ENCODE measurements at regions not wholly inside any gene's neighbourhood (a gene's known extent, or its start where the extent isn't known, plus 50 kb on each side); places are given as distances from the start of the nearest gene placed in this dataset.

DNA sequence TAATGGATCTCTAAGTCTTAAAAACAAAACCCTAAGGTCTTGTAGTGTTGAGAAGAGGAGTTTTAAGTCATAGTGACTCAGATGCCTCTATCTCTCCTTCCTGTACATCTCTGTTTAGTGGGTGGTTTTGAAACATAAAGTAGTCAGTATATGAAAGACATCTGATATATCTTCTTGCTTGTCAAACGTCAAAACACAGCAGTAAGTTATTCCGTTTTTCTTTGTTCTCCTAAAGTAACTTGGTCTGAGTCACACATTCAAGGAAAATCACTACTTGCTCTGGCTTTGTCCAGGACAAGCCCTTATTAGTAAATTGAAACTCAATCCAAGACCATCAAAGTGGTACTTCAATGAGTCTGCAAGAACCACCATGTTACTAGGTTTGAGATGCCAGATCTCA, 1172.5 kb downstream of the BCL11B start:
- Histone ChIP-seq H3K27ac (ENCODE audit: poor library complexity, severe bottlenecking) (no peak overlapping the region), H3K36me3 (ENCODE audit: low read depth) (no peaks in the 10 kb centered on the region), H3K27me3 (ENCODE audit: insufficient read depth, poor library complexity, severe bottlenecking) (no peaks in the 10 kb centered on the region), H3K4me1 (ENCODE audit: insufficient read depth, poor library complexity, severe bottlenecking) (no peaks in the 10 kb centered on the region), H3K9me3 (ENCODE audit: severe bottlenecking) (no peaks in the 10 kb centered on the region), H3K4me3 (ENCODE audit: severe bottlenecking) (no peak overlapping the region)
- TF ChIP-seq, protein P1, sequence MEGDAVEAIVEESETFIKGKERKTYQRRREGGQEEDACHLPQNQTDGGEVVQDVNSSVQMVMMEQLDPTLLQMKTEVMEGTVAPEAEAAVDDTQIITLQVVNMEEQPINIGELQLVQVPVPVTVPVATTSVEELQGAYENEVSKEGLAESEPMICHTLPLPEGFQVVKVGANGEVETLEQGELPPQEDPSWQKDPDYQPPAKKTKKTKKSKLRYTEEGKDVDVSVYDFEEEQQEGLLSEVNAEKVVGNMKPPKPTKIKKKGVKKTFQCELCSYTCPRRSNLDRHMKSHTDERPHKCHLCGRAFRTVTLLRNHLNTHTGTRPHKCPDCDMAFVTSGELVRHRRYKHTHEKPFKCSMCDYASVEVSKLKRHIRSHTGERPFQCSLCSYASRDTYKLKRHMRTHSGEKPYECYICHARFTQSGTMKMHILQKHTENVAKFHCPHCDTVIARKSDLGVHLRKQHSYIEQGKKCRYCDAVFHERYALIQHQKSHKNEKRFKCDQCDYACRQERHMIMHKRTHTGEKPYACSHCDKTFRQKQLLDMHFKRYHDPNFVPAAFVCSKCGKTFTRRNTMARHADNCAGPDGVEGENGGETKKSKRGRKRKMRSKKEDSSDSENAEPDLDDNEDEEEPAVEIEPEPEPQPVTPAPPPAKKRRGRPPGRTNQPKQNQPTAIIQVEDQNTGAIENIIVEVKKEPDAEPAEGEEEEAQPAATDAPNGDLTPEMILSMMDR (IDR thresholded peaks at IDR 0.05; ENCODE audit: poor library complexity, severe bottlenecking), result no peak
- ATAC-seq (ENCODE audit: low read depth), result peak; percentile 85
- DNase-seq (ENCODE audit: low spot score), result no peak

DNA sequence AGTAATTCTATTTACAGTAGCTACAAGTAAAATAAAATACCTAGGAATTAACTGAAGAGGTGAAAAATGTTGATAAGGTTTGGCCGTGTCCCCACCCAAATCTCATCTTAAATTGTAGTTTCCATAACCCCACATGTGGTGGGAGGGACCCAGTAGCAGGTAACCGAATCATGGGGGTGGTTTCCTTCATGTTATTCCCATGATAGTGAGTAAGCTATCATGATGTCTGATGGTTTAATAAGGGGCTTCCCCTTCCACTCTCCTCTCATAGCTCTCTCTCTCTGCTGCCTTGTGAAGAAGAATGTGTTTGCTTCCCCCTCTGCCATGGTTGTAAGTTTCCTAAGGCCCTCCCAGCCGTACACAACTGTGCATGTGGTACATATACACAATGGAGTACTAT, 1170.7 kb downstream of the BCL11B start:
- Histone ChIP-seq H3K36me3 (ENCODE audit: low read depth) (no peaks in the 10 kb centered on the region), H3K9me3 (ENCODE audit: severe bottlenecking) (no peaks in the 10 kb centered on the region), H3K4me3 (ENCODE audit: severe bottlenecking) (no peak overlapping the region), H3K27me3 (ENCODE audit: insufficient read depth, poor library complexity, severe bottlenecking) (no peaks in the 10 kb centered on the region), H3K4me1 (ENCODE audit: insufficient read depth, poor library complexity, severe bottlenecking) (no peaks in the 10 kb centered on the region), H3K27ac (ENCODE audit: poor library complexity, severe bottlenecking) (no peak overlapping the region)
- TF ChIP-seq, protein P1 (IDR thresholded peaks at IDR 0.05; ENCODE audit: poor library complexity, severe bottlenecking), result no peak
- ATAC-seq (ENCODE audit: low read depth), result no peak
- DNase-seq (ENCODE audit: low spot score), result no peak

DNA sequence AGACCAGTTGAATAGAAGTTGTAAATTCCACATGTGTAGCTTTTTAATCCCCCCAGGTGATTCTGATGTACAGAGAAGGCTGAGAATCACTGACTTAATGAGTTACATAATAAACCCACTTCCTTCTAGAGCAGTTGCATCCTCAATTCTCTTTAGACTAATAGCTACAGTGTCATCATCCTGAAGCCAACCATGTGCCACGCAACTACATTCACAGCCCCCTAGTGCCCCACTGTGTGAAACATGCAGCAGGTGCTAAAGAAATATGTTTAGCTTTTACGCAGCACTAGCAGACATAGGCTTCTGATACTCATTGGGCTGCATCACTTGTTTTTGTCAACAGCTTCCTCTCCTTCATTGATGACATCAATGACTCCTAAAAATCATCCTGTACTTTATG, 1168.3 kb downstream of the BCL11B start:
- no peak for DNase-seq (ENCODE audit: low spot score)
- no peak for ATAC-seq (ENCODE audit: low read depth)
- no peaks in the 10 kb centered on the region for H3K36me3 ChIP-seq (ENCODE audit: low read depth)

DNA sequence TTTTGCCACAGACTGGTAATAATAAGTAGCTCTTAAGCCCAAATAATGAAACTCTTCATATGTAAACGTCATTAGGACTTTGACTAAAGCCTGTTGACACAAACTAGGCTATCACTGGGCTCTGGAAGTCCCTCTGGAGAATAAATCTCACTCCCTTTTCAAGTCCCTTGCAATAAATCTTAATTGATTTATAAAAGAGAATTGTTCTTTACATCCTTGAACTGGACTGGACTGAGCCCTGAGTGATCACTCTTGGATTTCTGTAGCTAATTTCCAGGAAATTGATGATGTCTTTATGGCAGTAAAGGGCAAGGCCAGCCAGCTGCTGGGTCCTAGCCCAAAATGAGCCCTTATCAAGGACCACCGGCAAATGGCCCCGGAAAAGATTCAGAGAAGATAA, 1162.7 kb downstream of the BCL11B start:
- H3K9me3 ChIP-seq (ENCODE audit: severe bottlenecking), result no peaks in the 10 kb centered on the region
- H3K4me3 ChIP-seq (ENCODE audit: severe bottlenecking), result no peak overlapping the region
- no peaks in the 10 kb centered on the region for H3K36me3 ChIP-seq (ENCODE audit: low read depth)
- no peak overlapping the region for H3K27ac ChIP-seq (ENCODE audit: poor library complexity, severe bottlenecking)
- ATAC-seq (ENCODE audit: low read depth) (no peak), DNase-seq (ENCODE audit: low spot score) (no peak)
- H3K4me1 ChIP-seq (ENCODE audit: insufficient read depth, poor library complexity, severe bottlenecking), result peaks cover 7% of the 10 kb centered on the region
- no peaks in the 10 kb centered on the region for H3K27me3 ChIP-seq (ENCODE audit: insufficient read depth, poor library complexity, severe bottlenecking)
- TF ChIP-seq, protein P1 (IDR thresholded peaks at IDR 0.05; ENCODE audit: poor library complexity, severe bottlenecking), result no peak

More for the DNA sequence above, 1168.3 kb downstream of the BCL11B start:
- Histone ChIP-seq H3K9me3 (ENCODE audit: severe bottlenecking) (no peaks in the 10 kb centered on the region), H3K4me3 (ENCODE audit: severe bottlenecking) (no peak overlapping the region), H3K27me3 (ENCODE audit: insufficient read depth, poor library complexity, severe bottlenecking) (no peaks in the 10 kb centered on the region), H3K4me1 (ENCODE audit: insufficient read depth, poor library complexity, severe bottlenecking) (no peaks in the 10 kb centered on the region), H3K27ac (ENCODE audit: poor library complexity, severe bottlenecking) (no peak overlapping the region)
- TF ChIP-seq, protein P1 (IDR thresholded peaks at IDR 0.05; ENCODE audit: poor library complexity, severe bottlenecking), result no peak

DNA sequence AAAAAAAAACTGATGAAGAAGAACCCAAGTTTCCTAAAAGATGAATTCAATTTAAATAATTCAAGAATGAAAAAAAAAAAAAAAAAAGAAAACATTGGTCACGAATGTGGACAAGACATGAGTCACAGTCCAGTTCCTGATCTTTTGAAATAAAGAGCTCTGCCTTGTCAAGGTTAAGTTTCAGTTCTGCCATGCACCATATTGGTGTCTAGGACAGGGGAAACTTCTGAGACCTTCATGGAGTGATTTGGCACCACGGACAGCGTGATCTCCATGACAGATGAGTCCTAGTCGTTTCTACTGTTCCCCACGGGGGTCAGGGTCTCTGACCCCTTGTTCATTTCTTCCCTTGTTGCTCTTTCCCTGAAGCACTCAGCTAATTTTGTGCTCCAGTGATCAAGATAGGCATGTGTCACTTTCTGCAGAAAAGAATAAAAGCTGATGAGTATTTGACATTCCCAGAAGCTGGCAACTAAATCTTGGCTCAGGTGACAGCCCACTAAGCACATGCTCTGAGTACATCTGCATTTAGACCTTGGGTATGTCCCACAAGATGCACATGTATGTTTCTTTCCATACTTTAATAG, 1159.7 kb downstream of the BCL11B start:
- H3K36me3 ChIP-seq (ENCODE audit: low read depth), result no peaks in the 10 kb centered on the region
- ATAC-seq (ENCODE audit: low read depth) (no peak), DNase-seq (ENCODE audit: low spot score) (no peak)
- H3K9me3 ChIP-seq (ENCODE audit: severe bottlenecking), result no peaks in the 10 kb centered on the region
- H3K27me3 ChIP-seq (ENCODE audit: insufficient read depth, poor library complexity, severe bottlenecking), result no peaks in the 10 kb centered on the region
- TF ChIP-seq, protein P1 (IDR thresholded peaks at IDR 0.05; ENCODE audit: poor library complexity, severe bottlenecking), result no peak
- H3K4me3 ChIP-seq (ENCODE audit: severe bottlenecking), result no peak overlapping the region
- H3K4me1 ChIP-seq (ENCODE audit: insufficient read depth, poor library complexity, severe bottlenecking), result peaks cover 18% of the 10 kb centered on the region
- H3K27ac ChIP-seq (ENCODE audit: poor library complexity, severe bottlenecking), result no peak overlapping the region

All from RWPE2 (cell line).